ENCODE measurements at regions not wholly inside any gene's neighbourhood (a gene's known extent, or its start where the extent isn't known, plus 50 kb on each side); places are given as distances from the start of the nearest gene placed in this dataset.

GRCh38 chr11:87840786-87841185 is 334.5 kb downstream of the RAB38 start:
- Histone ChIP-seq H3K4me1 (ENCODE audit: control insufficient read depth in 4 of 4, insufficient read depth in 4 of 4, low read length in 3 of 4) (no peaks in the 10 kb centered on the region), H3K4me3 (ENCODE audit: low read depth in 1 of 3, low read length in 3 of 3) (no peak overlapping the region), H3K27ac (ENCODE audit: low read depth in 1 of 2, low read length in 2 of 2) (no peak overlapping the region), H3K27me3 (ENCODE audit: control insufficient read depth in 4 of 4, insufficient read depth in 4 of 4, low read length in 3 of 4) (no peaks in the 10 kb centered on the region), H3K9me3 (ENCODE audit: control insufficient read depth in 4 of 4, low read length in 3 of 4) (no peaks in the 10 kb centered on the region), H3K9ac (ENCODE audit: low read depth in 1 of 2, low read length in 2 of 2) (no peak overlapping the region), H3K36me3 (ENCODE audit: control insufficient read depth in 4 of 4, insufficient read depth in 3 of 4, low read depth in 1 of 4, low read length in 3 of 4) (no peaks in the 10 kb centered on the region)
- no peak for DNase-seq (ENCODE audit: low spot score)
- no peak for TF ChIP-seq GABPA (IDR thresholded peaks at IDR 0.05 in 1 of 2, conservative IDR thresholded peaks at IDR 0.05 in 1 of 2)
- TF ChIP-seq SP1 (IDR thresholded peaks at IDR 0.05), result no peak
- TF ChIP-seq JUND (IDR thresholded peaks at IDR 0.05), result no peak
- no peak for TF ChIP-seq ZBTB33 (IDR thresholded peaks at IDR 0.05)
- TF ChIP-seq ATF3 (IDR thresholded peaks at IDR 0.05), result no peak
- no peak for TF ChIP-seq EGR1 (IDR thresholded peaks at IDR 0.05; ENCODE audit: low read depth in 2 of 2)
- no peak for TF ChIP-seq TAF1 (conservative IDR thresholded peaks at IDR 0.05)
- no peak for TF ChIP-seq NR2F2 (IDR thresholded peaks at IDR 0.05)
- 70% methylated on average over 1 of the region's 1 CpG for WGBS

- no peaks in the 10 kb centered on the region for H3K36me3 ChIP-seq (ENCODE audit: control insufficient read depth in 4 of 4, insufficient read depth in 3 of 4, low read depth in 1 of 4, low read length in 3 of 4)
- no peak overlapping the region for H3K9ac ChIP-seq (ENCODE audit: low read depth in 1 of 2, low read length in 2 of 2)
- WGBS, result 83% methylated on average over 5 of the region's 5 CpGs
- H3K27me3 ChIP-seq (ENCODE audit: control insufficient read depth in 4 of 4, insufficient read depth in 4 of 4, low read length in 3 of 4), result no peaks in the 10 kb centered on the region
- H3K27ac ChIP-seq (ENCODE audit: low read depth in 1 of 2, low read length in 2 of 2), result no peak overlapping the region
- no peaks in the 10 kb centered on the region for H3K4me1 ChIP-seq (ENCODE audit: control insufficient read depth in 4 of 4, insufficient read depth in 4 of 4, low read length in 3 of 4)
- H3K4me3 ChIP-seq (ENCODE audit: low read depth in 1 of 3, low read length in 3 of 3), result no peak overlapping the region
- peaks cover 0 to 5% (median 4%) of the 10 kb centered on the region in 4 donors for H3K9me3 ChIP-seq (ENCODE audit: control insufficient read depth in 4 of 4, low read length in 3 of 4)
- TF ChIP-seq EGR1 (IDR thresholded peaks at IDR 0.05; ENCODE audit: low read depth in 2 of 2), result no peak
- no peak for TF ChIP-seq ATF3 (IDR thresholded peaks at IDR 0.05)
- no peak for DNase-seq (ENCODE audit: low spot score)
Observed at GRCh38 chr11:87832211-87832610, 343.0 kb downstream of the RAB38 start.

- no peak for DNase-seq (ENCODE audit: low spot score)
- H3K27ac ChIP-seq (ENCODE audit: low read depth in 1 of 2, low read length in 2 of 2), result no peak overlapping the region
- no peak overlapping the region for H3K9ac ChIP-seq (ENCODE audit: low read depth in 1 of 2, low read length in 2 of 2)
- no peak overlapping the region for H3K4me3 ChIP-seq (ENCODE audit: low read depth in 1 of 3, low read length in 3 of 3)
- H3K4me1 ChIP-seq (ENCODE audit: control insufficient read depth in 4 of 4, insufficient read depth in 4 of 4, low read length in 3 of 4), result no peaks in the 10 kb centered on the region
- H3K27me3 ChIP-seq (ENCODE audit: control insufficient read depth in 4 of 4, insufficient read depth in 4 of 4, low read length in 3 of 4), result no peaks in the 10 kb centered on the region
- WGBS, result 42% methylated on average over 3 of the region's 3 CpGs
- no peaks in the 10 kb centered on the region for H3K36me3 ChIP-seq (ENCODE audit: control insufficient read depth in 4 of 4, insufficient read depth in 3 of 4, low read depth in 1 of 4, low read length in 3 of 4)
- no peaks in the 10 kb centered on the region for H3K9me3 ChIP-seq (ENCODE audit: control insufficient read depth in 4 of 4, low read length in 3 of 4)
- TF ChIP-seq NR2F2 (IDR thresholded peaks at IDR 0.05) (no peak), CTCF (IDR thresholded peaks at IDR 0.05; ENCODE audit: low read depth, low read length, missing input control) (no peak), GABPA (IDR thresholded peaks at IDR 0.05 in 1 of 2, conservative IDR thresholded peaks at IDR 0.05 in 1 of 2) (no peak), FOXA2 (IDR thresholded peaks at IDR 0.05) (no peak), FOXA1 (IDR thresholded peaks at IDR 0.05) (no peak), SP1 (IDR thresholded peaks at IDR 0.05) (no peak), RAD21 (IDR thresholded peaks at IDR 0.05) (no peak), ATF3 (IDR thresholded peaks at IDR 0.05) (no peak), ZBTB33 (IDR thresholded peaks at IDR 0.05) (no peak), HNF4A (conservative IDR thresholded peaks at IDR 0.05) (no peak), REST (IDR thresholded peaks at IDR 0.05) (no peak), RXRA (IDR thresholded peaks at IDR 0.05) (no peak), HNF4G (IDR thresholded peaks at IDR 0.05) (no peak), JUND (IDR thresholded peaks at IDR 0.05) (no peak), MAX (IDR thresholded peaks at IDR 0.05) (no peak), TAF1 (conservative IDR thresholded peaks at IDR 0.05) (no peak)
Observed at GRCh38 chr11:87820011-87820410, 355.2 kb downstream of the RAB38 start.

Data from liver (tissue), 8 donors.